Epidermal melanocyte (primary cell): ENCODE measurements at regions not wholly inside any gene's neighbourhood (a gene's known extent, or its start where the extent isn't known, plus 50 kb on each side); places are given as distances from the start of the nearest gene placed in this dataset.

Experiments
- DNase-seq: peaks from one replicate; pipeline ENCODE4 v3.0.0; 2011; ENCODE audit warnings: low spot score; ENCODE audit not compliant: insufficient read length

DNA sequence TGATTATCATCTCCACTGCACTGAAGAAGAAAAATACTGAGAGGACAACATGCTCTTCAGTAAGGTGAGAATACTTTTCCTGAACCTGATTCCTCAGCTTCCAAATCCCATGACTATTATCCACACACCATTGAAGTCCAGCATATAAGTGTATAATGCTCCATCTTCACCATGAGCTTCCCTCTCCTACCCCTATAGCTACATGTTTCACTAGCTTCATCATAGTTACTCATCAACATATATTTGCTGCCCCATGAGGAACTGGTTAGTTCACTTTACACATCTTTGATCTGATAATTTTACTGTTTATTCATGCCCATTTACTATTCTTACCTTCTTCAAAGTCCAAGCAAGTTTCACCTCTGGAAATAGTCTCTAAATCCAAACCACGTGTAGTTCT lies 908.5 kb upstream of the SEMA6D start:
- no peak for DNase-seq

DNA sequence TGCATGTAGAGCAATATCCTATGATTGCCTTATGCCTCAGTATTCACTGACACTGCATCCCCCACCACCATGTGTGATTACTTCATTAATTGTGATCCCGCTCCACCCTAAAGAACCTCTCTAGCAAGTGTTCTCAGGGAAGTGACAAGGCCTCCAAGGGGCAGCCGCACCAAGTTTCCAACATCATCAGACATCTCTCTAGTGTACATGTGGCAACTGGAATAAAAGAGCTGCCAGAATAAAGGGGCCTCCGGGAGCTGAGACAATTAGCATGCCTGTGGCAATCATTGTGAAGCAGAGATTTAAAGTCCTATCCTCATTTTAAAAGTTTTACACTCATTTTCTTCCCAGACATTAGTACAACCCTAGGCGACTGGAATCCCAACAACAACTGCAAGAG lies 902.1 kb upstream of the SEMA6D start:
- no peak for DNase-seq

DNA sequence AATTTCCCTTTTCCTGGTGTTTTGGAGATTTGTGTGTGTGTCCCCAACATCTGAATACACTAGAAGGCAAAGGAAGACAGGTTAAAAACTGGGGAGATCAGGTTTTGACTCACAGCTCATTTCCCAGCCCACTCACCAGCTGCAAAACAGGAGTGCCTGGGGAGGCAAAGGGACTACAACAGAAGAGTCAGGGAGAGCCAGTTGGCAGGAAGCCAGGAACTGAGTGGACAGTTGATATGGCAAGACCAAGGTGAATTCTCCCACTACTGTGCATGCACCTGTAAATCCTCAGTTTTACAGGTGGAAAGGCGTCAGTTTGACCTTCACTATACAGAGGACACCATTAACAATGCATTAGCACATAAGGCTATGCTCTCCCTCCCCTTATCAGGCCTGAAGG lies 901.5 kb upstream of the SEMA6D start:
- no peak for DNase-seq

- DNase-seq = no peak
Measured at GRCh38 chr15:46848704-46849103, 868.6 kb upstream of the SEMA6D start.

GRCh38 chr15:46853600-46853999 lies 863.7 kb upstream of the SEMA6D start:
- no peak for DNase-seq

- no peak for DNase-seq
Measured at GRCh38 chr15:46854564-46854963, 862.7 kb upstream of the SEMA6D start.

DNA sequence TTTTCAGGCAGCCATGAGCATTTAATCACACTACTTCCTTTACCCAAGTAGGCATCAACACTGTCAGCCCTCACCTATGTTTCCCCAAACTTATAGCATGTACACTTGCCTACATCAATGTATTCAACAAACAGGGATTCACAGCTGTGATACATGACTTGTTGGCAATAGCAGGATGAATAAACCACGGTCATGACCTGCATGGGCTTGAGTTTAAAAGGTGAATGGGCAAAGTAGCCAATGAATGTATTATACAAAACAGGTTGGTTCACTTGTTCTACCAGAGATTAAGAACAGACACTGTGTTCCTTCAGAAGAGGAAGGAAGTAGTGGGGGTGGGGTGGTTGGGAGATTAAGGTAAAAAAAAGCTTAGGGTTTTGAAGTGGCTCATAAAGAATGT lies 861.9 kb upstream of the SEMA6D start:
- no peak for DNase-seq

DNA sequence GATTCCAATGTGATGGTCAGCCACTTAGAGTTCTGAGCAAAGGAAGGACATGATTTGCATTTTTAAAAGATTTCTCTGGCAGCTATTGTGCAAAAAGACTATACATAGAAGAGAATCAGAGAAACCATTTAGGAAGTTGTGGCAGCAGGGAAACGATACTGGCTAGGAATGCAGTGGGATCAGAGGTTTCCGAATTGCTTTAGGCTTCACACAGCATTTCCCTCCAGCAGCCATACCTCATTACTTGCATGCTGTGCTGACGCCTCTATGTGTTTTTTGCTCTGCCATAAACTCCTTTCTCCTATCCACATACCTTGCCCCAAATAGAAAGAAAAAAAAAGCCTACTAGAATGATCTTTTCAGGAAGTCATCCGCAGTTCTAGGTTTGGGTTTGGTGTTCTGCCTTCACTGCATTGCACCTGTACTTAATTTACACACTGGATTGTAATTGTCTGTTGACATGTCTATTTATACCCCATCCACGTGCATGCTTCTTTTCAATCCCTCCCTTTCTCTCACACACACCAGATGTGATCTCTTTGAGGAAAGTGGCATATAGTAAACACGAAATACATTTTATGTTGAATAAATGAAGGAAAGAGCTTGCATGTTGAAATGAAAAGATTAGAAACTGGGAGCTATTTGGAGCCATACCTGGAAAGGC lies 860.3 kb upstream of the SEMA6D start:
- DNase-seq = no peak

GRCh38 chr15:46858150-46858549 lies 859.2 kb upstream of the SEMA6D start:
- no peak for DNase-seq

DNA sequence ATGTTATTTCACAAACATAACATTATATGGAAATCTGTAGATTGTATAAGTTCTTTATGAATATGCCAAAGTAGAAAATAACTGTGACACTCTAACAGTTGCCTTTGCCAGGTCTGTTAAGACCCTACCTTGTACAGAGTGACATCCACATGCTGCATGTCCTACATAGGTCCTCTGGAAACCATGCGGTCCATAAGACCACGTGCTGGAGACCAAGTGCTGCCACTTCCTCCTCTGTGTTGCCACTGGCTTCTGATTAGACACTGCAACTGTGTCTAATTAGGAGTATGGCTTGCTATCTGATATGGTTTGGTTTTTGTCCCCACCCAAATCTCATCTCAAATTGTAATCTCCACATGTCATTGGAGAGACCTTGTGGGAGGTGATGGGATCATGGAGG lies 855.5 kb upstream of the SEMA6D start:
- DNase-seq = no peak

GRCh38 chr15:46865155-46865554 lies 852.1 kb upstream of the SEMA6D start:
- DNase-seq = no peak

GRCh38 chr15:46872286-46872980 lies 844.9 kb upstream of the SEMA6D start:
- DNase-seq = no peak

DNA sequence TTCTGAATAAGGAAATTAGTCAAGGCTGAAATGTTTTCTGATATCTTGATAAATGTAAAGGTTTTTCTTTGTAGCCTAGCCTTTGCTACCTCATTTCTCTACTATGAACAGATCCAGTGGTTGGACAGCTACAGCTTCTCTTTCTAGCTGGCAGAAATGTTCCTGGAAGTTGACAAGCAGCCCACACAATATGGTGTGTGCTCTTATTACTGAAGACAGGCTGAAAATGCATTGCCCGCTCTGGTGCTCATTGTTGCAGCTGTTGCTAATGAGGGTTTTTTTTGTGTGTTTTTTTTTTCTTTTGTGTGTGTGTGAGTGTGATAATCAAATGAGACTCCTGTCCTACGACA lies 844.3 kb upstream of the SEMA6D start:
- no peak for DNase-seq

GRCh38 chr15:46879032-46879770 lies 838.1 kb upstream of the SEMA6D start:
- peak; percentile 29 for DNase-seq

DNA sequence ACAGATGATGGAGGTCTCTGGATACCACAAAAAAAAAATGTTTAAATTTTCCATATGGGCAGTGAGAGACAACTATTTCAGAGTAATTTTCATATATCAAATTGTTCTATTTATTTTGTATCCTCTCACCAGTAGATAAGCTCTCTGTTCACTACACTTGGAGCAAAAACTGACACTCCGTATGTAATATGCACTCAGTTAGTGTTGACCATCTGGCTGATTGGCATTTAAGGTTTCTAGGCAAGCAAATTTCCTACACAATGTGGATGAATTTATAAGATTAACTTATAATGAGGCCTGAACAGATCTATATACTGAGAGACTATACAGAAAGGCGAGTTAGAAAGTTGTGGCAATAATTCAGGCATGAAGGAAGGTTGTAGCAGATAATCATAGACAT lies 836.5 kb upstream of the SEMA6D start:
- DNase-seq = no peak

DNA sequence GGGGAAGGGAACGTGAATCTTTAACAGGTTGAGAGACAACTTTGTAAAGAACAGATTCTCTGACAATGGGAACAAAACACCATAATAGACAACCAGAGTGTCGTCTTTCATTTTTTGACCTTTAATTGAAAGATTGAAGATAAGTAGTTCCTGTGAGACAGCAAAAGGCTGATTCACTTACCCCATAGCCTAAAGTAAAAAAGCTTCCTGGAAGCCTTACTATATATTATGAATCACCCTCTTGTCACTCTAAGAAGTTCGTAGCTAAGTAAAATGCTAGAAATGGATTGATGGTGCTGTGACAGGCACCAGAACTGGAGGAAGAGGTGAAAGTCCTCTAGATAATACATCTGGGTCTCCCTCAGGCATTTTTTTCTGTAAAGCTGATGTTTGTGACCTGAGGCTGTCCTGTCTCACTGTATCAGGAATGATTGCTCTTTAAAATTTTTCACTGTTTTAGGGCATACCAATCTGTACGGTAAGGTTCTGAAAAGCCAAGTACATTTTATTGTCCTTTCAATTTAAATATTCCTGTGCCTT lies 824.6 kb upstream of the SEMA6D start:
- DNase-seq = no peak

DNA sequence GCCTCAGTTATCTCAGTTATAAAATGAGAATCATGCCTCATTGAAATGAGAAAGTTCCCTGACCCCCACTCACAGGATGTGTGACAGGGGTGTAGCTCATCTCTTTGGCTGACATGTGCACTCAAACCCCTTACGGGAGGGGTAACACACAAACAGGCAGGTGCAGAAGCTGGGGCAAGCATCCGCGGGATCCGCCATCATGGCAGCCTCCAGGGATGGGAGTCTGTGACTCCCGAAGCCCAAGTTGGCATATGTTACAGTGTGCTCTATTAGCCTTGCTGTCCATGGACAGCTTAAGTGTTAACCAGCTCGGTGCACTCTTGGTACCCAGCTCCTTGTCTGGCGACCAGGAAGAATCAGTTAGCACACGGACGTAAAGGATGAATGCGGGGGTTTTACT lies 822.7 kb upstream of the SEMA6D start:
- DNase-seq = no peak

- DNase-seq = no peak
Measured at GRCh38 chr15:46897266-46897665, 820.0 kb upstream of the SEMA6D start.

DNA sequence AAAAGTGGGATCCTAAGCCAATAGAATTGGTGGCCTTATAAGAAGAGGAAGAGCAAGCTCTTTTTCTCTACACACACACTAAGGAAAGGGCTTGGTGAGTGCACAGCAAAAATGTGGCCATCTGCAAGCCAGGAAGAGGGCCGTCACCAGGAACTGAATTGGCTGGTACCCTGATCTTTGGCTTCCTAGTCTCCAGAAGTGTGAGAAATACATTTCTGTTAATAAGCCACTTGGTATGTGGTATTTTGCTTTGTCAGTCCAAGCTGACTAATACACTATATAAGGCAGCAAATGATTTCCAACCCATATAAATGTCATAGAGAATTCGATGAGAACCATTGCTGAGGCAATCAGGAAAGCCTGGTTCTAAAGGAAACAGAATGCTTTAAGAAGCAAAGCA lies 816.3 kb upstream of the SEMA6D start:
- no peak for DNase-seq

DNA sequence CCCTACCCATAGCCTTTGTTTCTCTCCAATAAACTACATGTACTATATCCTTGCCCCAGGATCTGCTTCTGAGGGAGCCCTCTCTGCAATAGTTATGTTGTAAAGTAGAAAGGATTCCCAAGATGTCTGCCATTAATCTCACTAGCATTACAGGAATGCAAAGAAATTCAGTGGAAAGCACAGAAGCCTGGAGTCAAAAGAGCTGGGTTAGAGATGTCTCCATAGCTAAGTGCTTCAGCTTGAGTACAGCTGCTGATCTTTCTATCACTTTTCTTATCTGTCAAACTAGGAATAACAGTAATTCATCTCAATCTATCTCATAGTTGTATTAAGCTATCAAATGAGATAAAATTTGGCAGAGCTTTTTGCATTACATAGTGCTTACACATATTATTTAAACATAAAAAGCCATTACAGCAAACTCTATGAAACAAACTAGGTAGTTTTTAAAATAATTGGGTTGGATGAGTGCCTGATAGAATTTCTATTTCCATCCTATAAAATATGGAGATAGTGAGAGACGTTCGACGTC lies 799.5 kb upstream of the SEMA6D start:
- no peak for DNase-seq

GRCh38 chr15:46918462-46919140 lies 798.7 kb upstream of the SEMA6D start:
- no peak for DNase-seq

DNA sequence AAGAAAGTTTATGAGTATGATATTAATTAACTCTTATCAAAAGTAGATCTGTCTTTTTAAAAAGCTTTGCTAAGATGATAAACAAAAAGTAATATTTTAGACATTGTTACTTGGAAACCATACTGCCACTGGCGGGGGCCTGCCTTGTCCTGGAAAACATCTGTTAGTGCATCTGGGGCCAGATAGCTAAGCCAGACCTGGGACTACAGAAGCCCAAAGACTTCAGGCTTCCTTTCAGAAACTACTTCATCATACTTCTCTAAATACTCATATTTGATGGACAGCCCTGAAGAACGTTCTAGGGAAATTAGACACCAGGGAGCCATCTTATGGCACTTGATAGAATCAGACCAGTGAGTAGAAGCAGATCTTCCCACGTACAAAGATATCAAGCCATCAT lies 795.4 kb upstream of the SEMA6D start:
- no peak for DNase-seq
